NT2/D1 (cell line): ENCODE measurements at regions not wholly inside any gene's neighbourhood (a gene's known extent, or its start where the extent isn't known, plus 50 kb on each side); places are given as distances from the start of the nearest gene placed in this dataset.

Experiments
- SUZ12 ChIP-seq: IDR thresholded peaks from 2 replicates; pipeline ENCODE4 v1.6.1; 2011; ENCODE audit not compliant: insufficient read length, insufficient read depth; ENCODE audit errors: extremely low read depth
- YY1 ChIP-seq: IDR thresholded peaks from 2 replicates; pipeline ENCODE4 v1.6.1; 2011; ENCODE audit not compliant: insufficient read length, insufficient read depth
- ZNF274 ChIP-seq: IDR thresholded peaks from 2 replicates; pipeline ENCODE4 v1.6.1; 2011; ENCODE audit warnings: mild to moderate bottlenecking, low read depth, low read length

DNA sequence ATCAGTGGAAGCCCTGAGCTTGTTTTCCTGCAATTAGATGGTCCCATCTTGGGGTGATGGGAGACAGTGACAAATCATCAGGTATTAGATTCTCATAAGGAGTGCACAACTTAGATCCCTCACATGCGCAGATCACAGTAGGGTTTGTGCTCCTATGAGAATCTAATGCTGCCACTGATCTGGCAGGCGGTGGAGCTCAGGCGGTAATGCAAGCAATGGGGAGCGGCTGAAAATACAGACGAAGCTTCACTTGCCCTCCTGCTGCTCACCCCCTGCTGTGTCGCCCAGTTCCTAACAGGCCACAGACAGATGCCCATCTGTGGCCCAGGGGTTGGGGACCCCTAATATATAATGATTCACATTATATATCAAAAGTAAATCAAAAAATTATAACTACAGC, 258.8 kb upstream of the USP15 start:
- TF ChIP-seq YY1 (no peak), SUZ12 (no peak), ZNF274 (no peak)
